SK-N-SH treated with all-trans-retinoic acid at 6 μM for 48 hours (cell line): ENCODE measurements at regions not wholly inside any gene's neighbourhood (a gene's known extent, or its start where the extent isn't known, plus 50 kb on each side); places are given as distances from the start of the nearest gene placed in this dataset.

Source experiments
- ARNTL ChIP-seq: fragments of 450-650 bp; formaldehyde crosslinking; IDR thresholded peaks from 2 replicates; pipeline ENCODE4 v1.5.0; 2020; ENCODE audit warnings: low read depth, mild to moderate bottlenecking, moderate library complexity, borderline replicate concordance
- PATZ1 ChIP-seq: fragments of 250-450 bp; sonication (Bioruptor Pico); IDR thresholded peaks from 2 replicates; pipeline ENCODE4 v1.8.0; 2020; ENCODE audit warnings: mild to moderate bottlenecking, moderate library complexity, borderline replicate concordance
- RARB ChIP-seq: fragments of 250-450 bp; sonication (Bioruptor Pico); IDR thresholded peaks from 2 replicates; pipeline ENCODE4 v1.8.0; 2021; ENCODE audit warnings: mild to moderate bottlenecking, moderate library complexity
- TCF4 ChIP-seq: fragments of 250-450 bp; sonication (Bioruptor Pico); IDR thresholded peaks from 2 replicates; pipeline ENCODE4 v1.8.0; 2021; ENCODE audit warnings: mild to moderate bottlenecking, moderate library complexity, borderline replicate concordance
- ZNF565 ChIP-seq: fragments of 450-650 bp; formaldehyde crosslinking; conservative IDR thresholded peaks from 2 replicates; pipeline ENCODE4 v1.5.0; 2020; ENCODE audit warnings: low read depth, mild to moderate bottlenecking, moderate library complexity
- ZNF70 ChIP-seq: fragments of 450-650 bp; formaldehyde crosslinking; IDR thresholded peaks from 2 replicates; pipeline ENCODE4 v1.5.0; 2020; ENCODE audit warnings: mild to moderate bottlenecking, moderate library complexity

DNA sequence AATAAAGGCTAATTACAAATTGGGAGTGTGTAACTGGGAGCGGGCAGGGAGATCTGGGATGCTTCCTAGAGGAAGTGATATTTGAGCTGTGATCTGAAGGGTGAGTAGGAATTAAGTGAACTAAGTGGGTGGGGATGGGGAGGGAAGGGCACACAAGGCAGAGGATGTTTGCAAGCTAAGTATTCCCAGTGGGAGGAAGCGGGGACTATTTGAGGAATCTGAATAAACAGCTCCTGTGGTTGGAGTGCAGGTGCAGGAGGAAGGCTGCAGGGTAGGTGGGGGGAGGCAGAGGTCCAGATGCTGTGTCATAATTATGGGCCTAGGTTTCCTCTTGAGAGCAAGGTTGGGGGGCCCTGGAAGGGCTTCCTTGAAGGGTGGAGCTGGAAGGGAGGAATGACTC lies 102.1 kb upstream of the HS3ST2 start:
- TF ChIP-seq ARNTL (CRISPR knock-in tag) = no peak
- TF ChIP-seq ZNF70 (CRISPR knock-in tag) = no peak
- TF ChIP-seq ZNF565 (CRISPR knock-in tag) = no peak
- no peak for TF ChIP-seq TCF4 (CRISPR knock-in tag)
- TF ChIP-seq PATZ1 (CRISPR knock-in tag) = no peak
- no peak for TF ChIP-seq RARB (CRISPR knock-in tag)
